H1 (cell line): ENCODE measurements at regions not wholly inside any gene's neighbourhood (a gene's known extent, or its start where the extent isn't known, plus 50 kb on each side); places are given as distances from the start of the nearest gene placed in this dataset.

ENCODE experiments used
- CTCF ChIA-PET: fragments of 300-600 bp; sonication (Branson Sonifier 250); formaldehyde crosslinking; loops from one replicate; lab custom pipeline; 2021; ENCODE audit not compliant: partially characterized antibody; lab: Charles Lee
- POLR2A ChIA-PET: fragments of 300-600 bp; sonication (Branson Sonifier 250); formaldehyde crosslinking; loops from one replicate; lab custom pipeline; 2021; ENCODE audit warnings: inconsistent platforms; ENCODE audit not compliant: partially characterized antibody; lab: Charles Lee
- DNase-seq, 2 experiments: peaks; one replicate each; pipeline versions ENCODE4 v3.0.0 to v3.0.0-alpha.2; 2010 to 2022; ENCODE audit warnings: low spot score in 2 of 2, low read depth in 1 of 2, mixed read lengths in 1 of 2
- FAIRE-seq: peaks from 2 replicates; lab custom pipeline; 2011; peaks lifted over from hg19 to GRCh38; lab: Jason Lieb, UNC
- H2AFZ ChIP-seq: 2 replicates; pipeline ENCODE4 v1.8.1; 2012; ENCODE audit warnings: low read length, inconsistent platforms
- H2AK5ac ChIP-seq: 2 replicates; pipeline ENCODE4 v1.6.1; 2013; ENCODE audit warnings: low read depth, low read length
- H2BK120ac ChIP-seq: replicated peaks from 2 replicates; pipeline ENCODE3; 2013; ENCODE audit warnings: low read depth, low read length, inconsistent platforms
- H2BK12ac ChIP-seq: 2 replicates; pipeline ENCODE4 v1.6.1; 2013; ENCODE audit warnings: low read depth, low read length
- H2BK15ac ChIP-seq: 2 replicates; pipeline ENCODE4 v1.6.1; 2013; ENCODE audit warnings: low read length
- H2BK20ac ChIP-seq: 2 replicates; pipeline ENCODE4 v1.6.1; 2013; ENCODE audit warnings: low read length
- H2BK5ac ChIP-seq: 2 replicates; pipeline ENCODE4 v1.6.1; 2013; ENCODE audit warnings: low read depth, low read length
- H3K14ac ChIP-seq: 2 replicates; pipeline ENCODE4 v1.6.1; 2013; ENCODE audit warnings: inconsistent platforms; ENCODE audit not compliant: insufficient read length
- H3K18ac ChIP-seq: 2 replicates; pipeline ENCODE4 v1.6.1; 2013; ENCODE audit warnings: low read length; ENCODE audit errors: extremely low read depth
- H3K23ac ChIP-seq: 2 replicates; pipeline ENCODE4 v1.6.1; 2013; ENCODE audit warnings: inconsistent platforms; ENCODE audit not compliant: insufficient read length
- H3K23me2 ChIP-seq: 2 replicates; pipeline ENCODE4 v1.6.1; 2013; ENCODE audit warnings: low read depth, low read length
- H3K27ac ChIP-seq: 2 replicates; pipeline ENCODE4 v1.6.1; 2011; ENCODE audit warnings: low read depth, low read length, inconsistent platforms
- H3K27me3 ChIP-seq, 4 experiments: replicated peaks in 1 of 4; 1 replicate in 1 of 4; 2 replicates in 3 of 4; pipeline versions ENCODE4 v1.6.1 to v1.8.1; 2011 to 2013; ENCODE audit warnings: low read length in 3 of 4, mild to moderate bottlenecking in 3 of 4, inconsistent platforms in 2 of 4, mixed read lengths in 2 of 4, moderate library complexity in 1 of 4; ENCODE audit not compliant: control insufficient read depth in 3 of 4, insufficient read depth in 3 of 4; ENCODE audit errors: extremely low read depth in 1 of 4
- H3K36me3 ChIP-seq, 4 experiments: 2 replicates each; pipeline versions ENCODE4 v1.6.1 to v1.8.1; 2011 to 2013; ENCODE audit warnings: mild to moderate bottlenecking in 4 of 4, low read length in 3 of 4, moderate library complexity in 2 of 4, control low read depth in 1 of 4, inconsistent platforms in 1 of 4; ENCODE audit not compliant: insufficient read depth in 4 of 4, control insufficient read depth in 2 of 4
- H3K4ac ChIP-seq: replicated peaks from 2 replicates; pipeline ENCODE3; 2013; ENCODE audit warnings: low read length, low read depth, mixed read lengths, inconsistent platforms; ENCODE audit not compliant: insufficient read length
- H3K4me1 ChIP-seq, 4 experiments: replicated peaks in 1 of 4; 1 replicate in 1 of 4; 2 replicates in 3 of 4; pipeline versions ENCODE4 v1.6.1 to v1.8.1; 2011 to 2013; ENCODE audit warnings: low read length in 3 of 4, inconsistent platforms in 2 of 4, mixed read lengths in 1 of 4; ENCODE audit not compliant: insufficient read depth in 4 of 4, control insufficient read depth in 3 of 4
- H3K4me2 ChIP-seq, 2 experiments: 2 replicates each; pipeline versions ENCODE4 v1.6.1 to v1.8.1; 2011 to 2013; ENCODE audit warnings: low read depth in 2 of 2, low read length in 2 of 2, control low read depth in 1 of 2, inconsistent platforms in 1 of 2, mild to moderate bottlenecking in 1 of 2; ENCODE audit not compliant: insufficient read depth in 1 of 2
- H3K4me3 ChIP-seq, 4 experiments: fragments of 200-600, 300-600 bp in 1 of 4; sonication (generic), shearing (Covaris generic), sonication (Bioruptor Twin) in 1 of 4; 2 replicates each; pipeline versions ENCODE4 v1.5.1 to v1.8.1; 2011 to 2016; ENCODE audit warnings: low read length in 4 of 4, low read depth in 3 of 4, control low read depth in 2 of 4, inconsistent platforms in 2 of 4, mild to moderate bottlenecking in 2 of 4, mixed read lengths in 1 of 4, moderate library complexity in 1 of 4; ENCODE audit not compliant: insufficient read depth in 2 of 4; ENCODE audit errors: extremely low read depth in 1 of 4
- H3K56ac ChIP-seq: replicated peaks from 2 replicates; pipeline ENCODE3; 2013; ENCODE audit warnings: low read depth, mild to moderate bottlenecking, mixed read lengths, low read length, inconsistent platforms; ENCODE audit not compliant: insufficient read length
- H3K79me1 ChIP-seq: 2 replicates; pipeline ENCODE4 v1.6.1; 2013; ENCODE audit warnings: low read depth, low read length, control low read depth
- H3K79me2 ChIP-seq, 2 experiments: 2 replicates each; pipeline versions ENCODE4 v1.6.1 to v1.8.1; 2012 to 2013; ENCODE audit warnings: low read length in 2 of 2, mild to moderate bottlenecking in 2 of 2, inconsistent platforms in 1 of 2; ENCODE audit not compliant: insufficient read depth in 2 of 2, control insufficient read depth in 1 of 2
- H3K9ac ChIP-seq, 4 experiments: replicated peaks in 1 of 4; 1 replicate in 1 of 4; 2 replicates in 3 of 4; pipeline versions ENCODE4 v1.6.1 to v1.8.1; 2011 to 2013; ENCODE audit warnings: low read depth in 3 of 4, low read length in 3 of 4, control low read depth in 2 of 4, mild to moderate bottlenecking in 2 of 4, moderate library complexity in 2 of 4, inconsistent platforms in 1 of 4; ENCODE audit errors: extremely low read depth in 1 of 4
- H3K9me3 ChIP-seq, 2 experiments: 2 replicates each; pipeline versions ENCODE4 v1.6.1 to v1.8.1; 2012 to 2013; ENCODE audit warnings: mild to moderate bottlenecking in 2 of 2, moderate library complexity in 2 of 2, control low read depth in 1 of 2, inconsistent platforms in 1 of 2, low read depth in 1 of 2, low read length in 1 of 2, mixed read lengths in 1 of 2; ENCODE audit not compliant: insufficient read depth in 2 of 2
- H4K20me1 ChIP-seq, 2 experiments: replicated peaks in 1 of 2; 2 replicates each; pipeline versions ENCODE3 to v1.8.1; 2011 to 2013; ENCODE audit warnings: inconsistent platforms in 2 of 2, low read length in 2 of 2, mild to moderate bottlenecking in 1 of 2; ENCODE audit not compliant: insufficient read depth in 2 of 2, control insufficient read depth in 1 of 2
- H4K5ac ChIP-seq: 2 replicates; pipeline ENCODE4 v1.6.1; 2013; ENCODE audit warnings: low read length, low read depth, mixed read lengths, inconsistent platforms; ENCODE audit not compliant: insufficient read length
- H4K8ac ChIP-seq: 2 replicates; pipeline ENCODE4 v1.8.0; 2013; ENCODE audit warnings: mild to moderate bottlenecking, moderate library complexity, low read length, inconsistent platforms; ENCODE audit not compliant: insufficient read depth; ENCODE audit errors: extremely low read depth
- H4K91ac ChIP-seq: replicated peaks from 2 replicates; pipeline ENCODE3; 2013; ENCODE audit warnings: low read length, mixed read lengths, inconsistent platforms; ENCODE audit not compliant: insufficient read length
- EGR1 ChIP-seq: IDR thresholded peaks from 2 replicates; pipeline ENCODE4 v1.6.1; 2011; ENCODE audit warnings: low read depth, low read length, borderline replicate concordance
- GTF2F1 ChIP-seq: IDR thresholded peaks from 2 replicates; pipeline ENCODE4 v1.6.1; 2012; ENCODE audit warnings: low read depth, low read length, improper control_type of control experiment, borderline replicate concordance
- TF ChIP-seq, protein P1 (sequence below): IDR thresholded peaks from 2 replicates; pipeline ENCODE4 v1.6.1; 2012; ENCODE audit warnings: inconsistent platforms

DNA sequence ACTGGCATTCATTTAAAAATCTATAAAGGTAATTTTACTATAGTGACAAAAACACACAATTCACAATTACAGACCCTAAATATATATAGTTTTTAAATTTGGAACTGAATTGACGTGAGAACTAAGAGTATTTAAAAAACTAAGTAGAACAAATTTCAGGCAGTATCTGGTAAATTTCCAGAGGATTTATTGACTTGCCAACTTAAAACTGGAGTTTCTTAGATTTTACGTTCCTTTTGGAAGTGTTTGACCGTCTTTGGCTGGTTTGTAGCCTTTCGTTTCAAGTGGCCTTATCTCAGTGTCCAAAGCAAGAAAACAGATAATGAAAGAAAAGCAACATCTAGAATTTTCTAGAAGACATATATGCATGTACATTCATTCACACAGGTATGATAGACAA, 234.4 kb upstream of the VLDLR start (continued):
- TF ChIP-seq, protein P1, sequence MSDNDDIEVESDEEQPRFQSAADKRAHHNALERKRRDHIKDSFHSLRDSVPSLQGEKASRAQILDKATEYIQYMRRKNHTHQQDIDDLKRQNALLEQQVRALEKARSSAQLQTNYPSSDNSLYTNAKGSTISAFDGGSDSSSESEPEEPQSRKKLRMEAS, result no peak
- TF ChIP-seq GTF2F1, result no peak

DNA sequence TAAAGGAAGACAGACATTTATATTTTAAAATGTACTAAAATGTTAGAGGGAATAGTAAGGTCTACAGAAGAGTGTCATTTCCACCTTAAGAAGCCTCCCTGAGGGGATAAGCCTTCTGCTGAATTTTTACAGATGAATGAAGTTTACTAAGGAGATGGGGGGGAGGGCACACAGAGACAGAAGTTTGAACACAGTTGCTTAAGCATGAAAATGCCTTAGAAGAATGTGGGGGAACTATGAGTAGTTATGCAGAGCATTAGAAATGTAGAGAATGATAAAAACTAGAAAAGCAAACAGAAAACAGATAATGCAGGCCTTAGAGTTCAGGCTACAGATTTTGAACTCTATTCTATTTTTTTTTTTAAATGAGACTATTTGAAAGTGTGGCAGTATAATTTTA, 232.2 kb upstream of the VLDLR start:
- no peak for FAIRE-seq
- no peaks in the 10 kb centered on the region for H3K36me3 ChIP-seq
- H3K23ac ChIP-seq, result no peak overlapping the region
- no peak overlapping the region for H2BK20ac ChIP-seq
- H3K23me2 ChIP-seq, result no peaks in the 10 kb centered on the region
- H3K14ac ChIP-seq, result no peak overlapping the region
- H3K27me3 ChIP-seq, result no peaks in the 10 kb centered on the region
- no peak overlapping the region for H3K27ac ChIP-seq
- H3K79me1 ChIP-seq, result no peaks in the 10 kb centered on the region
- H4K5ac ChIP-seq, result no peak overlapping the region
- no peak overlapping the region for H3K4me2 ChIP-seq
- H3K56ac ChIP-seq, result no peak overlapping the region
- no peak overlapping the region for H3K4ac ChIP-seq
- no peak overlapping the region; the same call in 1 of the 2 replicates for H3K18ac ChIP-seq
- H2BK15ac ChIP-seq, result no peak overlapping the region
- H2AK5ac ChIP-seq, result no peak overlapping the region
- CTCF ChIA-PET, result no interaction called here
- no peak overlapping the region for H2BK5ac ChIP-seq
- H4K91ac ChIP-seq, result no peak overlapping the region
- no peak overlapping the region for H2BK120ac ChIP-seq
- POLR2A ChIA-PET, result no interaction called here
- H4K8ac ChIP-seq, result no peak overlapping the region
- H4K20me1 ChIP-seq, result no peaks in the 10 kb centered on the region
- no peak overlapping the region for H3K9ac ChIP-seq
- no peaks in the 10 kb centered on the region for H3K4me1 ChIP-seq
- H2BK12ac ChIP-seq, result no peak overlapping the region
- no peak overlapping the region for H3K4me3 ChIP-seq
- H3K79me2 ChIP-seq, result no peaks in the 10 kb centered on the region
- no peak overlapping the region for H2AFZ ChIP-seq
- DNase-seq, result no peak
- H3K9me3 ChIP-seq, result peaks cover 6 to 9% of the 10 kb centered on the region in 2 experiments; a peak in 3 of 4 replicates
- TF ChIP-seq EGR1, result no peak
